HCT116 (cell line): ENCODE measurements at regions not wholly inside any gene's neighbourhood (a gene's known extent, or its start where the extent isn't known, plus 50 kb on each side); places are given as distances from the start of the nearest gene placed in this dataset.

Experiments
- ATAC-seq: fragments of 200-7000 bp; cut with Tn5 transposase; 2 replicates; pipeline ENCODE4 v1.9.1; 2020; ENCODE audit warnings: mild to moderate bottlenecking, moderate library complexity
- BruUV-seq: library from RNA; stranded (reverse); fragments of 400-500 nt; replicated peaks from 2 replicates; lab custom pipeline; 2021; lab: Mats Ljungman, UMichigan
- CTCF ChIA-PET: fragments of 300-600 bp; sonication (Branson Sonifier 250); formaldehyde crosslinking; loops from one replicate; lab custom pipeline; 2021; ENCODE audit warnings: antibody characterized with exemption; lab: Charles Lee
- POLR2A ChIA-PET: fragments of 300-600, 350-600 bp; sonication (Branson Sonifier 250); formaldehyde crosslinking; loops from one replicate; lab custom pipeline; 2021; ENCODE audit warnings: antibody characterized with exemption; lab: Charles Lee
- RAD21 ChIA-PET, 2 experiments: fragments of 300-600 bp; sonication (Branson Sonifier 250); formaldehyde crosslinking; loops; one replicate each; lab custom pipeline; 2023; ENCODE audit warnings: low total read pairs in 2 of 2; ENCODE audit not compliant: uncharacterized antibody in 2 of 2, unreplicated experiment in 2 of 2, low non-redundant PET in 1 of 2; lab: Charles Lee
- DNase-seq: peaks from one replicate; pipeline ENCODE4 v3.0.0-alpha.2; 2010; ENCODE audit warnings: low read depth, low spot score
- H2AFZ ChIP-seq: fragments of 200-600 bp; shearing (Covaris generic), sonication (generic); 2 replicates; pipeline ENCODE4 v1.6.1; 2017; ENCODE audit warnings: low read depth, mixed run types, mixed read lengths, antibody characterized with exemption, low read length; ENCODE audit not compliant: poor library complexity, severe bottlenecking
- H3K27ac ChIP-seq: 2 replicates; pipeline ENCODE4 v1.5.1; 2012; ENCODE audit warnings: low read depth, low read length
- H3K27me3 ChIP-seq: fragments of 200-600 bp; sonication (generic); 2 replicates; pipeline ENCODE4 v1.6.1; 2016; ENCODE audit warnings: mixed run types, low read length, mixed read lengths; ENCODE audit not compliant: insufficient read depth
- H3K36me3 ChIP-seq, 2 experiments: fragments of 200-500 bp in 1 of 2; fragments of 200-600 bp in 1 of 2; sonication (Bioruptor generic) in 1 of 2; sonication (generic) in 1 of 2; 2 replicates each; pipeline versions ENCODE4 v1.5.1 to v1.6.1; 2014 to 2016; ENCODE audit warnings: low read length in 2 of 2, inconsistent platforms in 1 of 2, mixed read lengths in 1 of 2, mixed run types in 1 of 2; ENCODE audit not compliant: insufficient read depth in 2 of 2, control insufficient read depth in 1 of 2
- H3K4me1 ChIP-seq, 2 experiments: fragments of 200-600 bp in 1 of 2; sonication (generic) in 1 of 2; 2 replicates each; pipeline versions ENCODE4 v1.5.1 to v1.6.1; 2012 to 2017; ENCODE audit warnings: low read length in 2 of 2, inconsistent platforms in 1 of 2, mild to moderate bottlenecking in 1 of 2, mixed read lengths in 1 of 2, mixed run types in 1 of 2, moderate library complexity in 1 of 2; ENCODE audit not compliant: insufficient read depth in 2 of 2, control insufficient read depth in 1 of 2
- H3K4me2 ChIP-seq: fragments of 200-600 bp; sonication (generic); 2 replicates; pipeline ENCODE4 v1.6.1; 2017; ENCODE audit warnings: mixed run types, low read length, mixed read lengths
- H3K4me3 ChIP-seq, 2 experiments: fragments of 200-600 bp in 1 of 2; sonication (generic) in 1 of 2; replicated peaks in 1 of 2; 2 replicates each; pipeline ENCODE4 v1.5.1; 2011 to 2016; ENCODE audit warnings: low read length in 2 of 2, control low read depth in 1 of 2, low read depth in 1 of 2, mild to moderate bottlenecking in 1 of 2, mixed read lengths in 1 of 2, mixed run types in 1 of 2
- H3K79me2 ChIP-seq: fragments of 200-600 bp; sonication (generic); 2 replicates; pipeline ENCODE4 v1.6.1; 2017; ENCODE audit warnings: mild to moderate bottlenecking, mixed run types, low read length, moderate library complexity, mixed read lengths; ENCODE audit not compliant: insufficient read depth
- H3K9ac ChIP-seq: fragments of 200-600 bp; sonication (generic); 2 replicates; pipeline ENCODE4 v1.6.1; 2016; ENCODE audit warnings: low read length, mixed read lengths
- H3K9me2 ChIP-seq: fragments of 200-600 bp; sonication (generic), shearing (Covaris generic); 2 replicates; pipeline ENCODE4 v1.6.1; 2017; ENCODE audit warnings: mixed run types, mild to moderate bottlenecking, moderate library complexity; ENCODE audit not compliant: insufficient read depth
- H3K9me3 ChIP-seq, 2 experiments: fragments of 200-500 bp in 1 of 2; fragments of 200-600 bp in 1 of 2; sonication (Bioruptor generic) in 1 of 2; sonication (generic) in 1 of 2; 2 replicates each; pipeline ENCODE4 v1.6.1; 2014 to 2017; ENCODE audit warnings: low read length in 2 of 2, mixed read lengths in 2 of 2, inconsistent platforms in 1 of 2, low read depth in 1 of 2, mild to moderate bottlenecking in 1 of 2, mixed run types in 1 of 2, moderate library complexity in 1 of 2; ENCODE audit not compliant: control insufficient read depth in 1 of 2, insufficient read depth in 1 of 2
- H4K20me1 ChIP-seq: fragments of 200-600 bp; sonication (generic), shearing (Covaris generic); 2 replicates; pipeline ENCODE4 v1.6.1; 2017; ENCODE audit warnings: mixed run types, mild to moderate bottlenecking, moderate library complexity; ENCODE audit not compliant: insufficient read depth
- ATF3 ChIP-seq: IDR thresholded peaks from 2 replicates; pipeline ENCODE4 v1.6.1; 2012
- CEBPB ChIP-seq: IDR thresholded peaks from 2 replicates; pipeline ENCODE4 v1.6.1; 2012; ENCODE audit warnings: low read depth
- EGR1 ChIP-seq: IDR thresholded peaks from 2 replicates; pipeline ENCODE4 v1.6.1; 2012; ENCODE audit warnings: low read depth
- EZH2 ChIP-seq: fragments of 200-600 bp; sonication (generic); IDR thresholded peaks from 2 replicates; pipeline ENCODE4 v1.6.1; 2017; ENCODE audit warnings: antibody characterized with exemption, mixed run types
- EZH2phosphoT487 ChIP-seq: fragments of 200-600 bp; IDR thresholded peaks from 2 replicates; pipeline ENCODE4 v1.6.1; 2018; ENCODE audit warnings: antibody characterized with exemption, borderline replicate concordance
- FOSL1 ChIP-seq: IDR thresholded peaks from 2 replicates; pipeline ENCODE4 v1.6.1; 2012; ENCODE audit warnings: low read depth
- POLR2A ChIP-seq: IDR thresholded peaks from 2 replicates; pipeline ENCODE4 v1.7.0; 2011; ENCODE audit warnings: borderline replicate concordance; ENCODE audit not compliant: insufficient read depth, insufficient read length; ENCODE audit errors: extremely low read depth
- POLR2AphosphoS5 ChIP-seq: IDR thresholded peaks from 2 replicates; pipeline ENCODE4 v1.6.1; 2011; ENCODE audit warnings: mild to moderate bottlenecking, low read depth, low read length, moderate library complexity
- RAD21 ChIP-seq: IDR thresholded peaks from 2 replicates; pipeline ENCODE4 v1.6.1; 2012; ENCODE audit warnings: low read depth, mild to moderate bottlenecking
- SIN3A ChIP-seq: IDR thresholded peaks from 2 replicates; pipeline ENCODE4 v1.6.1; 2012; ENCODE audit warnings: low read depth
- SRF ChIP-seq: IDR thresholded peaks from 2 replicates; pipeline ENCODE4 v1.6.1; 2012; ENCODE audit warnings: low read depth
- TCF7L2 ChIP-seq: IDR thresholded peaks from 2 replicates; pipeline ENCODE4 v1.7.0; 2011; ENCODE audit warnings: borderline replicate concordance, inconsistent platforms; ENCODE audit not compliant: insufficient read depth, insufficient read length; ENCODE audit errors: extremely low read depth
- YY1 ChIP-seq: IDR thresholded peaks from 2 replicates; pipeline ENCODE4 v1.6.1; 2011; ENCODE audit warnings: low read length, low read depth, moderate library complexity, mild to moderate bottlenecking; ENCODE audit not compliant: insufficient replicate concordance; ENCODE audit errors: extremely low read depth
- intact Hi-C: fragments of 100-400 bp; cut with micrococcal nuclease; formaldehyde crosslinking; loops from 2 replicates; pipeline ENCODE4 v1.10.0; 2022
- TF ChIP-seq, protein P1 (sequence below), 3 experiments: fragments of 200-600 bp in 1 of 3; sonication (generic) in 1 of 3; IDR thresholded peaks in 2 of 3; conservative IDR thresholded peaks in 1 of 3; 2 replicates each; pipeline ENCODE4 v1.5.1; 2012 to 2017; ENCODE audit warnings: low read depth in 2 of 3, low read length in 2 of 3, antibody characterized with exemption in 1 of 3, borderline replicate concordance in 1 of 3, control low read depth in 1 of 3, mild to moderate bottlenecking in 1 of 3, mixed read lengths in 1 of 3, mixed run types in 1 of 3, moderate library complexity in 1 of 3; ENCODE audit not compliant: insufficient read depth in 1 of 3
- TF ChIP-seq, protein P2 (sequence below): IDR thresholded peaks from 2 replicates; pipeline ENCODE4 v1.6.1; 2012
- TF ChIP-seq, protein P3 (sequence below): IDR thresholded peaks from 2 replicates; pipeline ENCODE4 v1.6.1; 2011; ENCODE audit warnings: mild to moderate bottlenecking, low read length, moderate library complexity; ENCODE audit not compliant: insufficient replicate concordance; ENCODE audit errors: extremely low read depth

DNA sequence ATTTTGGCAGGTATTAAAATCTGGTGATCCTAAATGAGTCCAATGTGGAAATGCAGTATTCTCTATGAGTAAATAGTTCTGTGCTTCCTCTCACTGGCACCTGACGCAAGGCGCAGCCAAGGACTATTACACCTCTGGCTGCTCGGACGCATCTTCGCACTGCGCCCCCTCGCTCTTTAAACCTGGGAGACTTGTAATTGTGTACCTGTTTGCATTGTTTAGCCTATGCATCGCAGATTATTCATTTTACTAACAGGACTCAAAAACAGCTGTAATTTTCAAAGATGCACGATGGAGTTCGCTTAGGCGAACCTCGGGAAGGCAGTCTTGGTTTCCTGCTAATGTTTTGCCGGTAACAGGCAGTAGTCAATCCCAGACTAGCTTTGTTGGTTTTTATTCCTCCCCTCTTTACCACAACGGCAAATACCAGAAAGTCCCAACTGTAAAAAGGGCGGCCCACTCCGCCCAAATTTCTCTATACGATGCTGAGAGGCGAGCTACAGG is 113.2 kb downstream of the KCNRG start:
- no peaks in the 10 kb centered on the region for H4K20me1 ChIP-seq
- no peaks in the 10 kb centered on the region for H3K9me2 ChIP-seq
- no peak for TF ChIP-seq YY1
- no peak for TF ChIP-seq TCF7L2
- no peak for TF ChIP-seq SIN3A
- TF ChIP-seq CEBPB = no peak
- no peak for TF ChIP-seq ATF3
- TF ChIP-seq SRF = no peak
- no peak for TF ChIP-seq EGR1
- no peak for TF ChIP-seq FOSL1
- TF ChIP-seq EZH2phosphoT487 = no peak
- TF ChIP-seq EZH2 = no peak
- TF ChIP-seq RAD21 = no peak
- no peak for TF ChIP-seq POLR2A
- TF ChIP-seq, protein P1, sequence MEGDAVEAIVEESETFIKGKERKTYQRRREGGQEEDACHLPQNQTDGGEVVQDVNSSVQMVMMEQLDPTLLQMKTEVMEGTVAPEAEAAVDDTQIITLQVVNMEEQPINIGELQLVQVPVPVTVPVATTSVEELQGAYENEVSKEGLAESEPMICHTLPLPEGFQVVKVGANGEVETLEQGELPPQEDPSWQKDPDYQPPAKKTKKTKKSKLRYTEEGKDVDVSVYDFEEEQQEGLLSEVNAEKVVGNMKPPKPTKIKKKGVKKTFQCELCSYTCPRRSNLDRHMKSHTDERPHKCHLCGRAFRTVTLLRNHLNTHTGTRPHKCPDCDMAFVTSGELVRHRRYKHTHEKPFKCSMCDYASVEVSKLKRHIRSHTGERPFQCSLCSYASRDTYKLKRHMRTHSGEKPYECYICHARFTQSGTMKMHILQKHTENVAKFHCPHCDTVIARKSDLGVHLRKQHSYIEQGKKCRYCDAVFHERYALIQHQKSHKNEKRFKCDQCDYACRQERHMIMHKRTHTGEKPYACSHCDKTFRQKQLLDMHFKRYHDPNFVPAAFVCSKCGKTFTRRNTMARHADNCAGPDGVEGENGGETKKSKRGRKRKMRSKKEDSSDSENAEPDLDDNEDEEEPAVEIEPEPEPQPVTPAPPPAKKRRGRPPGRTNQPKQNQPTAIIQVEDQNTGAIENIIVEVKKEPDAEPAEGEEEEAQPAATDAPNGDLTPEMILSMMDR (IDR thresholded peaks at IDR 0.05 in 2 of 3, conservative IDR thresholded peaks at IDR 0.05 in 1 of 3; ENCODE audit: borderline replicate concordance in 1 of 3, insufficient read depth in 1 of 3, low read depth in 2 of 3, low read length in 2 of 3) = no peak
- TF ChIP-seq, protein P2, sequence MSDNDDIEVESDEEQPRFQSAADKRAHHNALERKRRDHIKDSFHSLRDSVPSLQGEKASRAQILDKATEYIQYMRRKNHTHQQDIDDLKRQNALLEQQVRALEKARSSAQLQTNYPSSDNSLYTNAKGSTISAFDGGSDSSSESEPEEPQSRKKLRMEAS = no peak
- no peak for TF ChIP-seq POLR2AphosphoS5
- TF ChIP-seq, protein P3, sequence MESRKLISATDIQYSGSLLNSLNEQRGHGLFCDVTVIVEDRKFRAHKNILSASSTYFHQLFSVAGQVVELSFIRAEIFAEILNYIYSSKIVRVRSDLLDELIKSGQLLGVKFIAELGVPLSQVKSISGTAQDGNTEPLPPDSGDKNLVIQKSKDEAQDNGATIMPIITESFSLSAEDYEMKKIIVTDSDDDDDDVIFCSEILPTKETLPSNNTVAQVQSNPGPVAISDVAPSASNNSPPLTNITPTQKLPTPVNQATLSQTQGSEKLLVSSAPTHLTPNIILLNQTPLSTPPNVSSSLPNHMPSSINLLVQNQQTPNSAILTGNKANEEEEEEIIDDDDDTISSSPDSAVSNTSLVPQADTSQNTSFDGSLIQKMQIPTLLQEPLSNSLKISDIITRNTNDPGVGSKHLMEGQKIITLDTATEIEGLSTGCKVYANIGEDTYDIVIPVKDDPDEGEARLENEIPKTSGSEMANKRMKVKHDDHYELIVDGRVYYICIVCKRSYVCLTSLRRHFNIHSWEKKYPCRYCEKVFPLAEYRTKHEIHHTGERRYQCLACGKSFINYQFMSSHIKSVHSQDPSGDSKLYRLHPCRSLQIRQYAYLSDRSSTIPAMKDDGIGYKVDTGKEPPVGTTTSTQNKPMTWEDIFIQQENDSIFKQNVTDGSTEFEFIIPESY = no peak
- H3K4me1 ChIP-seq = peaks cover 4 to 30% of the 10 kb centered on the region in 2 experiments; a peak in 3 of 4 replicates
- no peak overlapping the region for H3K9ac ChIP-seq
- H3K27me3 ChIP-seq = 0 out of 2 replicates have a peak, but pooled peaks cover 3% of the 10 kb centered on the region
- DNase-seq (no peak), ATAC-seq (no peak)
- H2AFZ ChIP-seq = no peak overlapping the region
- no peak overlapping the region for H3K27ac ChIP-seq
- no TSS peak for BruUV-seq
- 0 out of 2 replicates have a peak, but pooled peaks cover 3% of the 10 kb centered on the region for H3K79me2 ChIP-seq
- H3K9me3 ChIP-seq = no peaks in the 10 kb centered on the region
- H3K36me3 ChIP-seq = no peaks in the 10 kb centered on the region
- H3K4me3 ChIP-seq = no peak overlapping the region
- intact Hi-C loops = loop anchor here (10.0 kb wide), 1 partner anchor 134 kb away; the partner anchor contains the start of gene TRIM13
- CTCF ChIA-PET = no interaction called here
- RAD21 ChIA-PET = no interaction called here
- POLR2A ChIA-PET = no interaction called here
- H3K4me2 ChIP-seq = no peak overlapping the region
